Trophoblast cell (in vitro differentiated cells and primary cell): ENCODE measurements at regions not wholly inside any gene's neighbourhood (a gene's known extent, or its start where the extent isn't known, plus 50 kb on each side); places are given as distances from the start of the nearest gene placed in this dataset.

Source experiments
- DNase-seq, 2 donors: peaks; one replicate each; pipeline ENCODE4 v3.0.0-alpha.2; 2016
- H2AFZ ChIP-seq: 2 replicates; pipeline ENCODE4 v1.6.1; 2013; ENCODE audit warnings: low read length, moderate library complexity, mild to moderate bottlenecking; ENCODE audit not compliant: insufficient read depth, poor library complexity
- H2AK5ac ChIP-seq: 2 replicates; pipeline ENCODE4 v1.6.1; 2013; ENCODE audit warnings: mild to moderate bottlenecking, low read length
- H2BK120ac ChIP-seq: 2 replicates; pipeline ENCODE4 v1.6.1; 2013; ENCODE audit warnings: low read length, mild to moderate bottlenecking, moderate library complexity; ENCODE audit not compliant: insufficient read depth, poor library complexity
- H2BK12ac ChIP-seq: 2 replicates; pipeline ENCODE4 v1.6.1; 2013; ENCODE audit warnings: mild to moderate bottlenecking, low read length, moderate library complexity
- H2BK5ac ChIP-seq: 2 replicates; pipeline ENCODE4 v1.6.1; 2013; ENCODE audit warnings: low read length, low read depth, moderate library complexity, mild to moderate bottlenecking; ENCODE audit not compliant: poor library complexity
- H3K14ac ChIP-seq: 2 replicates; pipeline ENCODE4 v1.6.1; 2013; ENCODE audit warnings: mild to moderate bottlenecking, low read length
- H3K18ac ChIP-seq: 2 replicates; pipeline ENCODE4 v1.6.1; 2013; ENCODE audit warnings: mild to moderate bottlenecking, low read length
- H3K23ac ChIP-seq: 2 replicates; pipeline ENCODE4 v1.6.1; 2013; ENCODE audit warnings: low read length
- H3K27ac ChIP-seq: 2 replicates; pipeline ENCODE4 v1.5.1; 2013; ENCODE audit warnings: low read depth, mild to moderate bottlenecking, inconsistent platforms, low read length, moderate library complexity
- H3K27me3 ChIP-seq: 2 replicates; pipeline ENCODE4 v1.6.1; 2013; ENCODE audit warnings: inconsistent platforms, mild to moderate bottlenecking, low read length, moderate library complexity; ENCODE audit not compliant: insufficient read depth
- H3K36me3 ChIP-seq, 2 experiments: 1 replicate in 1 of 2; 2 replicates in 1 of 2; pipeline ENCODE4 v1.6.1; 2013; ENCODE audit warnings: low read length in 2 of 2, mild to moderate bottlenecking in 2 of 2, moderate library complexity in 1 of 2; ENCODE audit not compliant: insufficient read depth in 2 of 2, control insufficient read depth in 1 of 2
- H3K4ac ChIP-seq: 2 replicates; pipeline ENCODE4 v1.6.1; 2013; ENCODE audit warnings: low read depth, mild to moderate bottlenecking, low read length, moderate library complexity
- H3K4me1 ChIP-seq, 2 experiments: 1 replicate in 1 of 2; 2 replicates in 1 of 2; pipeline ENCODE4 v1.6.1; 2013; ENCODE audit warnings: low read length in 2 of 2, mild to moderate bottlenecking in 2 of 2, moderate library complexity in 1 of 2; ENCODE audit not compliant: insufficient read depth in 2 of 2, control insufficient read depth in 1 of 2
- H3K4me2 ChIP-seq: 2 replicates; pipeline ENCODE4 v1.6.1; 2013; ENCODE audit warnings: inconsistent platforms, mild to moderate bottlenecking, low read length, moderate library complexity
- H3K4me3 ChIP-seq: 2 replicates; pipeline ENCODE4 v1.5.1; 2013; ENCODE audit warnings: mild to moderate bottlenecking, low read depth, low read length, inconsistent platforms
- H3K79me1 ChIP-seq: one replicate; pipeline ENCODE4 v1.6.1; 2013; ENCODE audit warnings: low read length
- H3K79me2 ChIP-seq: 2 replicates; pipeline ENCODE4 v1.6.1; 2013; ENCODE audit warnings: low read length, mild to moderate bottlenecking; ENCODE audit not compliant: control insufficient read depth, insufficient read depth, poor library complexity
- H3K9ac ChIP-seq: 2 replicates; pipeline ENCODE4 v1.6.1; 2013; ENCODE audit warnings: mild to moderate bottlenecking, low read length
- H3K9me3 ChIP-seq: 2 replicates; pipeline ENCODE4 v1.6.1; 2013; ENCODE audit warnings: low read depth, mild to moderate bottlenecking, control low read depth, inconsistent platforms, low read length; ENCODE audit not compliant: insufficient read depth
- H4K12ac ChIP-seq: 2 replicates; pipeline ENCODE4 v1.6.1; 2013; ENCODE audit warnings: low read depth, mild to moderate bottlenecking, low read length, moderate library complexity
- H4K8ac ChIP-seq: 2 replicates; pipeline ENCODE4 v1.6.1; 2013; ENCODE audit warnings: low read depth, mild to moderate bottlenecking, low read length, moderate library complexity
- H4K91ac ChIP-seq: one replicate; pipeline ENCODE4 v1.6.1; 2013; ENCODE audit warnings: low read depth, mild to moderate bottlenecking, low read length, moderate library complexity
- WGBS: extraction: QIAGEN DNeasy Blood & Tissue Kit; methylation state at CpG from one replicate; pipeline ENCODE4 v1.1.7; 2013; ENCODE audit warnings: missing lambda C conversion rate; ENCODE audit not compliant: insufficient read length, insufficient coverage; ENCODE audit errors: extremely low coverage; 5-methylcytosine and 5-hydroxymethylcytosine counted together

GRCh38 chr5:124590686-124591085 is 155.8 kb downstream of the ZNF608 start:
- Histone ChIP-seq H2BK12ac (no peak overlapping the region), H3K9ac (no peak overlapping the region), H3K27me3 (no peaks in the 10 kb centered on the region), H4K12ac (no peak overlapping the region), H3K14ac (no peak overlapping the region), H4K91ac (no peak overlapping the region), H3K4me2 (no peak overlapping the region), H3K27ac (no peak overlapping the region), H3K9me3 (no peaks in the 10 kb centered on the region), H3K18ac (no peak overlapping the region), H3K79me1 (peaks cover 11% of the 10 kb centered on the region), H3K36me3 (no peaks in the 10 kb centered on the region), H3K4me3 (no peak overlapping the region), H2BK5ac (no peak overlapping the region), H2AFZ (no peak overlapping the region), H3K4ac (no peak overlapping the region), H2AK5ac (no peak overlapping the region), H3K4me1 (peaks cover 0 to 12% of the 10 kb centered on the region in 2 experiments), H4K8ac (no peak overlapping the region), H3K79me2 (peaks cover 2% of the 10 kb centered on the region), H3K23ac (no peak overlapping the region), H2BK120ac (no peak overlapping the region)
- WGBS, result no CpG with 5 or more reads among the region's 1 CpG
- no peak for DNase-seq

GRCh38 chr5:124587280-124587679 is 159.2 kb downstream of the ZNF608 start:
- Histone ChIP-seq H3K27ac (no peak overlapping the region), H2BK5ac (no peak overlapping the region), H3K4me2 (no peak overlapping the region), H2AFZ (no peak overlapping the region), H3K18ac (no peak overlapping the region), H2BK120ac (no peak overlapping the region), H3K79me1 (peaks cover 28% of the 10 kb centered on the region), H3K4me3 (no peak overlapping the region), H3K36me3 (peaks cover 0 to 2% of the 10 kb centered on the region in 2 experiments), H4K8ac (no peak overlapping the region), H4K12ac (no peak overlapping the region), H4K91ac (no peak overlapping the region), H3K9ac (no peak overlapping the region), H3K4ac (no peak overlapping the region), H3K79me2 (no peaks in the 10 kb centered on the region), H3K23ac (no peak overlapping the region), H3K14ac (no peak overlapping the region), H3K4me1 (peaks cover 13 to 15% of the 10 kb centered on the region in 2 experiments), H2BK12ac (no peak overlapping the region), H3K9me3 (no peaks in the 10 kb centered on the region), H3K27me3 (no peaks in the 10 kb centered on the region), H2AK5ac (no peak overlapping the region)
- no CpG with 5 or more reads among the region's 4 CpGs for WGBS
- DNase-seq, result no peak

GRCh38 chr5:124584991-124585715 is 161.3 kb downstream of the ZNF608 start:
- Histone ChIP-seq H4K12ac (no peak overlapping the region), H2BK120ac (peak overlapping the region; percentile 35), H2AFZ (no peak overlapping the region), H4K8ac (no peak overlapping the region), H3K4me1 (peaks cover 23 to 25% of the 10 kb centered on the region in 2 experiments), H3K9ac (no peak overlapping the region), H3K4me2 (no peak overlapping the region), H4K91ac (peak overlapping the region; percentile 80), H3K4me3 (no peak overlapping the region), H3K36me3 (peaks cover 0 to 2% of the 10 kb centered on the region in 2 experiments), H2BK12ac (peak overlapping the region; percentile 92), H3K79me1 (peaks cover 38% of the 10 kb centered on the region), H3K18ac (peak overlapping the region; percentile 38), H2BK5ac (peak overlapping the region; percentile 18), H3K9me3 (no peaks in the 10 kb centered on the region), H3K27ac (no peak overlapping the region), H3K14ac (peak overlapping the region; percentile 7), H3K79me2 (peaks cover 4% of the 10 kb centered on the region), H2AK5ac (peak overlapping the region; percentile 68), H3K23ac (no peak overlapping the region), H3K27me3 (no peaks in the 10 kb centered on the region), H3K4ac (no peak overlapping the region)
- WGBS, result no CpG with 5 or more reads among the region's 4 CpGs
- DNase-seq, result no peak

GRCh38 chr5:124583469-124584350 is 162.7 kb downstream of the ZNF608 start:
- Histone ChIP-seq H4K8ac (peak overlapping the region; percentile 17), H2BK5ac (peak overlapping the region; percentile 64), H3K4me1 (peaks cover 23 to 25% of the 10 kb centered on the region in 2 experiments), H3K36me3 (peaks cover 0 to 2% of the 10 kb centered on the region in 2 experiments), H3K9me3 (no peaks in the 10 kb centered on the region), H3K79me2 (peaks cover 4% of the 10 kb centered on the region), H3K79me1 (peaks cover 38% of the 10 kb centered on the region), H3K27me3 (no peaks in the 10 kb centered on the region), H2BK12ac (peak overlapping the region; percentile 76), H3K27ac (peak overlapping the region; percentile 49), H2AFZ (no peak overlapping the region), H2AK5ac (peak overlapping the region; percentile 35), H4K12ac (no peak overlapping the region), H3K23ac (no peak overlapping the region), H3K18ac (no peak overlapping the region), H3K9ac (no peak overlapping the region), H3K4me2 (no peak overlapping the region), H2BK120ac (peak overlapping the region; percentile 83), H3K14ac (peak overlapping the region; percentile 65), H3K4ac (no peak overlapping the region), H4K91ac (peak overlapping the region; percentile 70), H3K4me3 (no peak overlapping the region)
- peak in 1 of 2 donors; percentile 21 for DNase-seq
- no CpG with 5 or more reads among the region's 7 CpGs for WGBS
